Caco-2 (cell line): ENCODE measurements at regions not wholly inside any gene's neighbourhood (a gene's known extent, or its start where the extent isn't known, plus 50 kb on each side); places are given as distances from the start of the nearest gene placed in this dataset.

Experiments used
- BruUV-seq: library from RNA; stranded (reverse); fragments of 400-500 nt; replicated peaks from 2 replicates; lab custom pipeline; 2021; lab: Mats Ljungman, UMichigan
- CTCF ChIA-PET: fragments of 300-600 bp; sonication (Branson Sonifier 250); formaldehyde crosslinking; loops from one replicate; lab custom pipeline; 2022; ENCODE audit warnings: antibody characterized with exemption; lab: Charles Lee
- POLR2A ChIA-PET: fragments of 300-600 bp; sonication (Branson Sonifier 250); formaldehyde crosslinking; loops from one replicate; lab custom pipeline; 2022; ENCODE audit warnings: antibody characterized with exemption; lab: Charles Lee
- DNase-seq, 2 experiments: peaks; one replicate each; pipeline versions ENCODE4 v3.0.0 to v3.0.0-alpha.2; 2020 to 2022
- H3K27me3 ChIP-seq: replicated peaks from 2 replicates; pipeline ENCODE4 v1.6.0; 2011; ENCODE audit warnings: low read length; ENCODE audit not compliant: control insufficient read depth, insufficient read depth
- H3K36me3 ChIP-seq: 2 replicates; pipeline ENCODE4 v1.5.1; 2011; ENCODE audit warnings: low read length; ENCODE audit not compliant: control insufficient read depth, insufficient read depth
- H3K4me1 ChIP-seq: fragments of 250-450 bp; sonication (Bioruptor Pico); 2 replicates; pipeline ENCODE4 v1.5.1; 2020; ENCODE audit warnings: mild to moderate bottlenecking
- H3K4me3 ChIP-seq: 2 replicates; pipeline ENCODE4 v1.5.1; 2011; ENCODE audit warnings: low read depth, mild to moderate bottlenecking, control low read depth, low read length
- H3K9me3 ChIP-seq: fragments of 250-450 bp; sonication (Bioruptor Pico); 2 replicates; pipeline ENCODE4 v1.5.1; 2020; ENCODE audit warnings: mild to moderate bottlenecking, moderate library complexity
- H3K27ac Mint-ChIP-seq: one replicate; pipeline ENCODE4 v1.8.0; 2022; ENCODE audit warnings: mixed read lengths; ENCODE audit not compliant: unreplicated experiment
- H3K27me3 Mint-ChIP-seq: one replicate; pipeline ENCODE4 v1.8.0; 2022; ENCODE audit warnings: mixed read lengths; ENCODE audit not compliant: insufficient read depth, unreplicated experiment
- H3K36me3 Mint-ChIP-seq: one replicate; pipeline ENCODE4 v1.8.0; 2022; ENCODE audit warnings: mild to moderate bottlenecking, mixed read lengths; ENCODE audit not compliant: insufficient read depth, unreplicated experiment
- H3K4me1 Mint-ChIP-seq: one replicate; pipeline ENCODE4 v1.8.0; 2022; ENCODE audit warnings: low read depth, mixed read lengths; ENCODE audit not compliant: unreplicated experiment
- H3K4me3 Mint-ChIP-seq: one replicate; pipeline ENCODE4 v1.8.0; 2022; ENCODE audit warnings: mild to moderate bottlenecking, moderate library complexity, mixed read lengths; ENCODE audit not compliant: unreplicated experiment
- H3K9me3 Mint-ChIP-seq: one replicate; pipeline ENCODE4 v1.8.0; 2022; ENCODE audit warnings: mixed read lengths; ENCODE audit not compliant: unreplicated experiment
- CTCF ChIP-seq, 2 experiments: fragments of 200-600 bp in 1 of 2; IDR thresholded peaks; 1 replicate in 1 of 2; 2 replicates in 1 of 2; pipeline versions ENCODE4 v1.5.1 to v1.8.0; 2011 to 2022; ENCODE audit warnings: antibody characterized with exemption in 1 of 2, control low read depth in 1 of 2, inconsistent platforms in 1 of 2, low read depth in 1 of 2, low read length in 1 of 2, mild to moderate bottlenecking in 1 of 2, moderate library complexity in 1 of 2; ENCODE audit not compliant: insufficient read depth in 1 of 2, severe bottlenecking in 1 of 2, unreplicated experiment in 1 of 2
- intact Hi-C: fragments of 100-400 bp; cut with micrococcal nuclease; formaldehyde crosslinking; loops from one replicate; pipeline ENCODE4 v1.10.0; 2022; ENCODE audit not compliant: unreplicated experiment

GRCh38 chr22:49643998-49644397 lies 183.7 kb downstream of the BRD1 start:
- H3K9me3 ChIP-seq, result no peaks in the 10 kb centered on the region
- H3K27ac Mint-ChIP-seq, result no peak overlapping the region
- H3K4me3 Mint-ChIP-seq, result no peak overlapping the region
- H3K4me1 Mint-ChIP-seq, result no peaks in the 10 kb centered on the region
- H3K9me3 Mint-ChIP-seq, result no peaks in the 10 kb centered on the region
- no peak for DNase-seq
- POLR2A ChIA-PET, result no interaction called here
- BruUV-seq, result no TSS peak
- CTCF ChIA-PET, result no interaction called here
- H3K4me3 ChIP-seq, result no peak overlapping the region
- no peaks in the 10 kb centered on the region for H3K27me3 ChIP-seq
- H3K27me3 Mint-ChIP-seq, result peaks cover 3% of the 10 kb centered on the region
- H3K36me3 ChIP-seq, result no peaks in the 10 kb centered on the region
- TF ChIP-seq CTCF (IDR thresholded peaks at IDR 0.05; ENCODE audit: insufficient read depth in 1 of 2, low read depth in 1 of 2, low read length in 1 of 2, severe bottlenecking in 1 of 2, unreplicated experiment in 1 of 2), result no peak
- no peaks in the 10 kb centered on the region for H3K4me1 ChIP-seq
- intact Hi-C loops, result no loop called here
- peaks cover 5% of the 10 kb centered on the region for H3K36me3 Mint-ChIP-seq

- Mint-ChIP-seq H3K36me3 (peaks cover 5% of the 10 kb centered on the region), H3K9me3 (no peaks in the 10 kb centered on the region), H3K4me1 (no peaks in the 10 kb centered on the region), H3K4me3 (no peak overlapping the region), H3K27me3 (peaks cover 3% of the 10 kb centered on the region), H3K27ac (no peak overlapping the region)
- no peak for TF ChIP-seq CTCF (IDR thresholded peaks at IDR 0.05; ENCODE audit: insufficient read depth in 1 of 2, low read depth in 1 of 2, low read length in 1 of 2, severe bottlenecking in 1 of 2, unreplicated experiment in 1 of 2)
- Histone ChIP-seq H3K9me3 (no peaks in the 10 kb centered on the region), H3K36me3 (no peaks in the 10 kb centered on the region), H3K27me3 (no peaks in the 10 kb centered on the region), H3K4me3 (no peak overlapping the region), H3K4me1 (no peaks in the 10 kb centered on the region)
- ChIA-PET CTCF (no interaction called here), POLR2A (no interaction called here)
- DNase-seq, result no peak
- intact Hi-C loops, result no loop called here
- no TSS peak for BruUV-seq
Observed at GRCh38 chr22:49643466-49643865, 184.2 kb downstream of the BRD1 start.

- H3K9me3 Mint-ChIP-seq, result no peaks in the 10 kb centered on the region
- no peak for TF ChIP-seq CTCF (IDR thresholded peaks at IDR 0.05; ENCODE audit: insufficient read depth in 1 of 2, low read depth in 1 of 2, low read length in 1 of 2, severe bottlenecking in 1 of 2, unreplicated experiment in 1 of 2)
- ChIA-PET CTCF (no interaction called here), POLR2A (no interaction called here)
- no peak overlapping the region for H3K27ac Mint-ChIP-seq
- no peaks in the 10 kb centered on the region for H3K4me1 Mint-ChIP-seq
- peaks cover 3% of the 10 kb centered on the region for H3K27me3 Mint-ChIP-seq
- intact Hi-C loops, result no loop called here
- DNase-seq, result no peak
- H3K36me3 ChIP-seq, result no peaks in the 10 kb centered on the region
- H3K4me1 ChIP-seq, result no peaks in the 10 kb centered on the region
- H3K27me3 ChIP-seq, result no peaks in the 10 kb centered on the region
- no TSS peak for BruUV-seq
- no peaks in the 10 kb centered on the region for H3K9me3 ChIP-seq
- no peak overlapping the region for H3K4me3 ChIP-seq
- H3K36me3 Mint-ChIP-seq, result peaks cover 5% of the 10 kb centered on the region
- H3K4me3 Mint-ChIP-seq, result no peak overlapping the region
Observed at GRCh38 chr22:49642741-49643140, 184.9 kb downstream of the BRD1 start.
